OCI-LY3 (cell line): ENCODE measurements at regions not wholly inside any gene's neighbourhood (a gene's known extent, or its start where the extent isn't known, plus 50 kb on each side); places are given as distances from the start of the nearest gene placed in this dataset.

Source experiments
- CTCF ChIP-seq: fragments of 200-600, 300-600 bp; sonication (generic); IDR thresholded peaks from 2 replicates; pipeline ENCODE4 v1.5.1; 2014; ENCODE audit warnings: antibody characterized with exemption, low read length, low read depth
- EZH2phosphoT487 ChIP-seq: fragments of 200-600 bp; shearing (Covaris generic); IDR thresholded peaks from 2 replicates; pipeline ENCODE4 v1.6.1; 2018; ENCODE audit warnings: antibody characterized with exemption, mixed run types, low read depth

GRCh38 chr1:87542697-87543096 lies 214.0 kb downstream of the LMO4 start:
- no peak for TF ChIP-seq CTCF
- TF ChIP-seq EZH2phosphoT487 = no peak
